ENCODE measurements at regions not wholly inside any gene's neighbourhood (a gene's known extent, or its start where the extent isn't known, plus 50 kb on each side); places are given as distances from the start of the nearest gene placed in this dataset.
"Not testable (repeated sequence)": the region's sequence is repeated elsewhere in the genome, so short reads cannot be mapped to it uniquely, and the experiment has no call there.

DNA sequence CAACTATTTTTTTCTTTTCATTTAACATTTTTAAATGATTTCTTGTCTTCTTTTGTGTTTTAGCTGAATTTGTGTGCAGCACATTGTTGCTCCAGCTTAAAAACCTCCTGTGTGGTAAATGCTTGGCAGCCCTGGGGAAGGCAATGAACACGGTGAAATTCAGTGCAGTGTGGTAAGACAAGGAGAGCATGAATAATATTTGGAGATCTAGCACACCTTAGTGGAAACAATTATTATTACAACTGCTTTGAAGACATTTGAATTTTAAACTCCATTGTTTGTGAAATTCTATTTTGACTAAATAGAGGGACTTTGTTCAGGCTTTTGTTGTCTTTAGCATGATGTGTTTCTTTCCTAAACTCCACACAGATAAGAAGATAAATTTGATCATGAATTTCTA is 242.6 kb upstream of the CXADR start:
- peak; percentile 12 for DNase-seq (ENCODE audit: low spot score)

- DNase-seq (ENCODE audit: low spot score) = no peak
These were observed 233.2 kb upstream of the CXADR start for GRCh38 chr21:17279663-17280062.

DNA sequence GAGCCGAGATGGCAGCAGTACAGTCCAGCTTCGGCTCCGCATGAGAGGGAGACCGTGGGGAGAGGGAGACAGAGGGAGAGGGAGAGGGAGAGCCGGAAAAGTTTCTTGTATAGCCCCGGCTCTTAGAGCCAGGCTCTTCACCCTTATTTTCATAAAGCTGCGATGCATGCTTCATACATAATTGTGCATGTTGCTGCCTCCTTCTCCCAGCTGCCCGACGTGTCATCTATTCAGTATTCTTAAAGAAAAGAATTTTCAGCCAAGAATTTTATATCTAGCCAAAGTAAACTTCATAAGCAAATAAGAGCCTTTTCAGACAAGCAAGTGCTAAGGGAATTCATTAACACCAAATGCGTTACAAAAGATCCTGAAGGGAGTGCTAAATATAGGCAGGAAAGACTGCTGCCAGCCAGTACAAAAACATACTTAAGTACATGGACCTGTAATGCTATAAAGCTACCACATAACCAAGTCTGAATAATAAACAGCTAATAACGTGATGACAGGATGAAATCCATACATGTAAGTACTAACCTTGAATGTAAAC is 219.8 kb upstream of the CXADR start:
- DNase-seq (ENCODE audit: low spot score) = not testable (repeated sequence)

DNA sequence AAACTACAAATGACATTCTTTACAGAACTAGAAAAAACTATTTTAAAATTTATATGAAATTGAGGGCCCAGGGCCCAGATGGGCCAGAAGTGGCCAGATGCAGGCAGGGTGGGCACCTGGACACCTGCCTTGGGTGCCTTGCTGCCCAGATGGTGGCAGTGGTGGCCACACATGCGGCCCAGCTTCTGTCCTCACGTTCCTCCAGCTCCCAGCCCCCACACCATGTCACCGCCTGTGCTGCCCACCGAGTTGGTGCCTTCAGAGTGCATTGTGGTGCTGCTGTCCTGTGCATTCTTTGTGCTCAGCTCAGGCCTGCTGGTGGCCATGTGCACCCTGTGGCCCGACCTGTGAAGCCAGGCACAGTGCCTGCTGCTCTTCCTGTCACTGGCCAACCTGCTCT is 216.8 kb upstream of the CXADR start:
- DNase-seq (ENCODE audit: low spot score) = no peak

DNA sequence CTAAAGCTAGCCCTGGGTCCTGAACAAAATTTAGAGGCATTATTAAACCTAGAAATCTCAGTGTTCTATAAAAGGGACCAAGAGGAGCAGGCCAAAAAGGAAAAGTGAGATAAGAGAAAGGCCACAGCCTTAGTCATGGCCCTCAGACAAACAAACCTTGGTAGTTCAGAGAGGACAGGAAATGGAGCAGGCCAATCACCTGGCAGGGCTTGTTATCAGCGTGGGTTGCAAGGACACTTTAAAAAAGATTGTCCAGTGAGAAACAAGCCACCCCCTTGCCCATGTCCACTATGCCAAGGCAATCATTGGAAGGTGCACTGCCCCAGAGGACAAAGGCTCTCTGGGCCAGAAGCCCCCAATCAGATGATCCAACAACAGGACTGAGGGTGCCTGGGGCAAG is 213.3 kb upstream of the CXADR start:
- DNase-seq (ENCODE audit: low spot score) = not testable (repeated sequence)

- not testable (repeated sequence) for DNase-seq (ENCODE audit: low spot score)
These were observed 185.1 kb upstream of the CXADR start for GRCh38 chr21:17327715-17328114.

DNA sequence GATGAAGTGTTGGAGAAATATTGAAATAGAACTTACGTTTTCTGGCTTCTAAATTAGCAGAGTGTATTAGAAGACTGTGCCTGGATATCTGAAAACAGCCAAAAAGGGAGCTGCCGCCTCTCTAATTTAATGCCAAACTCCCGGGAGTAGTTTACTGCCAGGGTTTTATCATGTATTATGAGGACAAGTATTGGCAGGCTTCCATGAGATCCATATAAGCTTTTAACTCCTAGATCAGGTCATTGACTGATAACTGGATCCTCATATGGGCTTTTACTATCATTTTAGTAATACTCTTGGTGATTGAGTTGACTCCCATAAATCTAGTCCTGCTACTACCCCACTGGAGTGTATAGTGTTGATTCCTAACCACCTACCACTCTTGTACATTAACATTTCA is 178.4 kb upstream of the CXADR start:
- no peak for DNase-seq (ENCODE audit: low spot score)

- DNase-seq (ENCODE audit: low spot score) = no peak
These were observed 172.8 kb upstream of the CXADR start for GRCh38 chr21:17340081-17340480.

DNA sequence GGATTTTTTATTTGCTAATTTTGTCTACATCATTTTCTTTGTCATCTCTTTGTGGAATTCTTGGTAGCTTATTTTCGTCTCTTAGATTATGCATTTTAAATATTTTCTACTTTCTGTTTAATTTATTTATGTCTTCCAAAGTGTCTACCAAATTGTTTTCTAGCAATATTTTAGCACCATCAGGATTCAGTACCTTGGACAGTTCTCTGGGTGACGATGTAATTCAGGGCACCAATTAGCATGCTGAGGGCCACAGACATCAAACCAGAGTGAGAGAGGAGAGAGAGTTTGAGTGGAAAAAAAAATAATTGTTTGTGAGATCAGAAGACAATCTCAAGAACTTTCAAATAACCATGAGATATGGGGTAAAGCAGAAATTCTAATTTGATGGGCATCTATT is 169.8 kb upstream of the CXADR start:
- no peak for DNase-seq (ENCODE audit: low spot score)

DNA sequence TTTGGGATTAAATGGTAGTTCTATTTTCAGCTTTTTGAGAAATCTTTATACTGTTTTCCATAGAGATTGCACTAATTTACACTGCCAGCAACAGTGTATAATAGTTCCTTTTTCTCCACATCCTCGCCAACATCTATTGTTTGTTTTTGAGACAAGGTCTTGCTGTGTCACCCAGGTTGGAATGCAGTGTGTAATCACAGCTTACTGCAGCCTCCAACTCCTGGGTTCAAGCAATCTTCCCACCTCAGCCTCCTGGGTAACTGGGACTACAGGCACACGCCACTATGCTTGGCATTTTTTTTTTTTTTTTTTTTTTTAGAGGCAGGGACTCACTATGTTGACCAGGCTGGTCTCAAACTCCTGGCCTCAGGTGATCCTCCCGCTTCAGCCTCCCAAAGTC is 164.5 kb upstream of the CXADR start:
- DNase-seq (ENCODE audit: low spot score) = no peak

GRCh38 chr21:17348849-17349248 is 164.0 kb upstream of the CXADR start:
- DNase-seq (ENCODE audit: low spot score) = no peak

GRCh38 chr21:17351766-17352165 is 161.1 kb upstream of the CXADR start:
- no peak for DNase-seq (ENCODE audit: low spot score)

DNA sequence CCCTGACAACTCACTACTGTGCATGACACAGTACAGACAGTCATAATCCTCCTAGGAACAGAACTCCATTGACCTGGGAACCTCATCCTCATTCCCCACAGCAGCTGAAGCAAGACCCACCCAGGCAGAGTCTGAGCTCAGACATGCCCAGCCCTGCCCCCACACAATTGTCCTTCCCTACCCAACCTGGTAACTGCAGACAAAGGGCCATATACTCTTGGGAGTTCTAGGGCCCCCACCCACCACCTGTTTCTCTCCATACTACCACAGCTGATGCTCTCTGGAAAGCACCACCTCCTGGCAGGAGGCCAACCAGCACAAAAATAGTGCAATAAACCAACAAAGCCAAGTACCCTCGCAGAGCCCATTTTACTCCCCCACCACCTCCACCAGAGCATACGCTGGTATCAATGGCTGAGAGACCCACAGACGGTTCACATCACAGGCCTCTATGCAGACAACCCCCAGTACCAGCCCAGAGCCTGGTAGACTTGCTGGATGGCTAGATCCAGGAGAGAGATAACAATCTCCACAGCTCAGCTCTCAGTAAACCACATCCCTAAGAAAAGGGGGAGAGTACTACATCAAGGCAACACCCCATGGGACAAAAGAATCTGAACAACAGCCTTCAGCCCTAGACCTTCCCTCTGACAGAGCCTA is 159.7 kb upstream of the CXADR start:
- no peak for DNase-seq (ENCODE audit: low spot score)

DNA sequence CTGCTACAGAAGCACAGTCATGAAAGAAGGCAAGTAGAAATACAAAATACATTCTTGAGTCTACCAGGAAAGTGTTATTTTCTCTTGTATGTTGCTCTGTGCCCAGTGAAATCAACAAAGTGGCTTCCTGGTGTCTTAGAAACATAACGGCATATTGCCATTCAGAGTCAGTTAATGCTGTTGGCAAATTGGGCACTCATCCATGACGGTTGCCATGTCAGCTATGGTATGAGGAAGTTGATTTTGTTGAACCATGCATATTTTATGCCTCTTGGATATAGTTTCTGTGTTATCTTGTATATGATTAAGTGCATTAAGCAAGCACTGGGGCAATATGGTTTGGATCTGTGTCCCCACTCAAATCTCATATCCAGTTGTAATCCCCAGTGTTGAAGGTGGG is 153.1 kb upstream of the CXADR start:
- DNase-seq (ENCODE audit: low spot score) = no peak

- DNase-seq (ENCODE audit: low spot score) = no peak
These were observed 144.0 kb upstream of the CXADR start for GRCh38 chr21:17368748-17369363.

GRCh38 chr21:17370263-17370662 is 142.6 kb upstream of the CXADR start:
- peak; percentile 22 for DNase-seq (ENCODE audit: low spot score)

DNA sequence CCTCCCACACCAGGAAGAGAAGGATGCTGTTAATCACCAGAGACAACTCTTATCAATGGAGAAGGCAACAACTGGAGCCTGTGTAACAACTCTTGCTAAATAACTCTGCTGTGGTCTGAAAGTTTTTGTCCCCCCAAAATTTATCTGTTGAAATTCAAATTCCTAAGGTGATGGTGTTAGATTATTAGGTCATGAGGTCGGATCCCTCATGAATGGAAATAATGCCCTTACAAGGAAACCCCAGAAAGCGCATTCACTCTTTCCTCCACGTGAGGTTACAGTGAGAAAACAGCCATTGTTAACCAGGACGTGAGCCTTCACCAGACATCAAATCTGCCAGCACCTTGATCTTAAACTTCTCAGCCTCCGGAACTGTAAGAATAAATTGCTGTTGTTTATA is 141.9 kb upstream of the CXADR start:
- no peak for DNase-seq (ENCODE audit: low spot score)

GRCh38 chr21:17371450-17371849 is 141.4 kb upstream of the CXADR start:
- DNase-seq (ENCODE audit: low spot score) = no peak

DNA sequence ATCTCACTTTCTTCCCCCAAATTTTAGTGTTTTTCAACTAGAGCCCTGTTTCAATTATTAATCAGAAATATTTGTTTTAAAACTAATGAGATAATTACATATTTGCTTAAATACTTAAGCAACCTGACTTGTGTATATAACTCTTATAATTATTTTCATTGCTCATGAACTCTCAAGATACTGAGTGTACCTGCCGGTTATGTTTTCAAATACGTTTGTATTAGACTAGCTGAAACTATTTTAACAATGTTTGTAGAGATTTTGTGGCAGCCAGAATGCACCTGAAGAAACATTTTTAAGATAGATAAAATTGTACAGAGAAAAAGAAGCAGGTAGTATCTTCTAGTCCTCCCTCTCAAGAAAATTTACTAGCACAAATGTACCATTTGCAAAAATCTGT is 140.6 kb upstream of the CXADR start:
- no peak for DNase-seq (ENCODE audit: low spot score)

DNA sequence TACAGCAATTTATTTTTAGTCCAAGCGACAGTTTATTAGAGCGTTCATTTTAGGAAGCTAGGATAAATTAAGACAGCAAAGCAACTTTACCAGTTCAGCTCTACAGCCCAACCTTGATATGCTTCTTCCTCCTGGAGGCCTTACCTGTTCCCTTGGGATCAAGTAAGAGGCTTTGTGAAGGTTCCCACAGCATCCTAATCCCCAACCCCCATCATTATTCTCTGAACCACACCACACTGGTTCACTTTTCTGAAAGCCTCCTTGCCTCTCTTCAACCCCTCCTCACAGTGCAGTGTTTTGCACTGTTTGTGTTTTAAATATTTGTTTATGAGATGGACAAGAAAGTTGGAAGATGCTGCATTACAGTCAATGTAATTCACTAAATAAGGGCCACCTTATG is 126.3 kb upstream of the CXADR start:
- no peak for DNase-seq (ENCODE audit: low spot score)

DNA sequence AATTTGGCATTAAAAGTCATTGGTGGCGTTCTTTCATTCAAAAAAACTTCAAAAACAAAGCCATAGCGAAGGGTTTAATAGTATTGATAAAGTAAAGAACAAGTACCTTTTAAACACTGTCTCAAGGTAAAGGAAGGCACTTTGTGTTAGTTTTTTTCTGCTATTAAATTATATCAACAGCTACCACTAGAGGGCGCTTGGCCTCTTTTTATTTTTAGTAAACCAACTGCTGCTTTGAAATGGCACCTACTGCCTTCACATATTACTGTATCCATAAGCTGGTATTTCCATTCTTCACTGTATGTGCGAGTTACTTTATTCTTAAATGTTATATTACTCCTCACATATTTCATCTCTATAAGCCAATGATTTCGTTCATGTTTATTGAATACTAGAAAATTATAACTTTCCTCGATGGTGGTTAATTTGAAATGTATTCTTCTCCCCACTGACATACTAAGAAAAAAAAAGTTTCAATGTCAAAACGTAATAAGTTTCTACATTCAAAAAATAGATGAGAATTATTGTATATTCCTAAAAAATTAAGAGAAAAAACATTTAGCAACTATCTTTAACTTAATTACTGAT is 125.7 kb upstream of the CXADR start:
- DNase-seq (ENCODE audit: low spot score) = peak; percentile 67

DNA sequence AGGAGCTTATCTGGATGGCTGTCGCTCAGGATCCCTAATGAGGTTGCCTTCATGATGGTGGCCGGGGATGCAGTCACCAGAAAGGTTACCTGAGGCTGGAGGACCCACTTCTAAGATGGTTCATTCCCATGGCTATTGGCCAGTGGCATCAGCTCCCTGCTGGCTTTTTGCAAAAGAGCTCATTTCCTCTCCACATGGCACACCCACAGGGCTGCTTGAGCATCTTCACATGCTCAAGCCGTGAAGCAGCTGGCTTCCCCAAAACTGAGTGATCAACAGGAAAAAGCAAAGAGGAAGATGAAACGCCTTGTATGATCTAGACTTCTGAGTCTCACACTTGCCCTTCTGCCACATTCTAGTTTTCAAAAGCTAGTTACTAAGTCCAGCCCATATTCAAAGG is 124.6 kb upstream of the CXADR start:
- DNase-seq (ENCODE audit: low spot score) = no peak

GRCh38 chr21:17389311-17389710 is 123.5 kb upstream of the CXADR start:
- no peak for DNase-seq (ENCODE audit: low spot score)
